ENCODE measurements at regions not wholly inside any gene's neighbourhood (a gene's known extent, or its start where the extent isn't known, plus 50 kb on each side); places are given as distances from the start of the nearest gene placed in this dataset.

GRCh38 chr2:220703279-220703678, 868.8 kb downstream of the EPHA4 start:
- H3K36me3 ChIP-seq (ENCODE audit: insufficient read depth, low read length) = no peaks in the 10 kb centered on the region
- no peak overlapping the region for H3K4me3 ChIP-seq (ENCODE audit: low read length)
- H3K27me3 ChIP-seq (ENCODE audit: insufficient read depth, low read length) = no peaks in the 10 kb centered on the region
- H3K4me1 ChIP-seq (ENCODE audit: insufficient read depth, low read length) = no peaks in the 10 kb centered on the region
- H3K9me3 ChIP-seq (ENCODE audit: insufficient read depth, low read depth, low read length) = no peaks in the 10 kb centered on the region
- H3K9ac ChIP-seq (ENCODE audit: low read depth, low read length) = no peak overlapping the region
- H3K27ac ChIP-seq (ENCODE audit: low read depth, low read length) = no peak overlapping the region
- WGBS = 86% methylated on average over 5 of the region's 5 CpGs

DNA sequence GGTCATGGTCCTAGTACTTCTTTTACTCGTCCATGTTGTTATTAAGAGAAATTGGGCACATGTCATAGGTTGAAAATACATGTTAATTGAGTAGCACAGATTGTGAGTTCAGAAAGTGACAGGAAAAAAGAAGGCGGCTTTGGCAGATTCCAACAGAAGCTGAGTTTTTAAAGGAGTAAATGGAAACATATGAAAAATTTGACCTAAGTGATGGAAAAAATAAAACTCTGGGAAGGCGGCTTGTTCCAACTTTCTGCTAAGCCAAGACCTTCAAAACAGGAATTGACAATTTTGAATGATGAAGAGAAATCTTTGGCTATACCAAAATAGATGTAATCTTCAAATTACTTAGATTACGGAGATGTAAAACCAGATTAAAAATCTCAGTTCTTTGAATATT, 868.0 kb downstream of the EPHA4 start:
- no peaks in the 10 kb centered on the region for H3K9me3 ChIP-seq (ENCODE audit: insufficient read depth, low read depth, low read length)
- H3K36me3 ChIP-seq (ENCODE audit: insufficient read depth, low read length) = no peaks in the 10 kb centered on the region
- 98% methylated on average over 3 of the region's 4 CpGs for WGBS
- no peaks in the 10 kb centered on the region for H3K4me1 ChIP-seq (ENCODE audit: insufficient read depth, low read length)
- H3K27ac ChIP-seq (ENCODE audit: low read depth, low read length) = no peak overlapping the region
- no peak overlapping the region for H3K9ac ChIP-seq (ENCODE audit: low read depth, low read length)
- H3K27me3 ChIP-seq (ENCODE audit: insufficient read depth, low read length) = no peaks in the 10 kb centered on the region
- H3K4me3 ChIP-seq (ENCODE audit: low read length) = no peak overlapping the region

- WGBS = 80% methylated on average over 5 of the region's 5 CpGs
- peaks cover 5% of the 10 kb centered on the region; the same call in 1 of the 2 replicates for H3K4me1 ChIP-seq (ENCODE audit: insufficient read depth, low read length)
- no peaks in the 10 kb centered on the region for H3K36me3 ChIP-seq (ENCODE audit: insufficient read depth, low read length)
- H3K4me3 ChIP-seq (ENCODE audit: low read length) = no peak overlapping the region
- H3K9me3 ChIP-seq (ENCODE audit: insufficient read depth, low read depth, low read length) = no peaks in the 10 kb centered on the region
- no peaks in the 10 kb centered on the region for H3K27me3 ChIP-seq (ENCODE audit: insufficient read depth, low read length)
- no peak overlapping the region for H3K27ac ChIP-seq (ENCODE audit: low read depth, low read length)
- H3K9ac ChIP-seq (ENCODE audit: low read depth, low read length) = no peak overlapping the region
Measured at GRCh38 chr2:220704810-220705209, 867.3 kb downstream of the EPHA4 start.

- Histone ChIP-seq H3K27ac (ENCODE audit: low read depth, low read length) (no peak overlapping the region), H3K36me3 (ENCODE audit: insufficient read depth, low read length) (no peaks in the 10 kb centered on the region), H3K4me3 (ENCODE audit: low read length) (no peak overlapping the region), H3K27me3 (ENCODE audit: insufficient read depth, low read length) (no peaks in the 10 kb centered on the region), H3K9me3 (ENCODE audit: insufficient read depth, low read depth, low read length) (no peaks in the 10 kb centered on the region), H3K9ac (ENCODE audit: low read depth, low read length) (no peak overlapping the region), H3K4me1 (ENCODE audit: insufficient read depth, low read length) (peaks cover 5% of the 10 kb centered on the region; the same call in 1 of the 2 replicates)
- 99% methylated on average over 3 of the region's 4 CpGs for WGBS
Measured at GRCh38 chr2:220705678-220706077, 866.4 kb downstream of the EPHA4 start.

GRCh38 chr2:220707261-220707660, 864.8 kb downstream of the EPHA4 start:
- Histone ChIP-seq H3K36me3 (ENCODE audit: insufficient read depth, low read length) (no peaks in the 10 kb centered on the region), H3K9me3 (ENCODE audit: insufficient read depth, low read depth, low read length) (no peaks in the 10 kb centered on the region), H3K4me3 (ENCODE audit: low read length) (no peak overlapping the region), H3K9ac (ENCODE audit: low read depth, low read length) (no peak overlapping the region), H3K27me3 (ENCODE audit: insufficient read depth, low read length) (no peaks in the 10 kb centered on the region), H3K27ac (ENCODE audit: low read depth, low read length) (no peak overlapping the region), H3K4me1 (ENCODE audit: insufficient read depth, low read length) (peaks cover 5% of the 10 kb centered on the region; the same call in 1 of the 2 replicates)
- 91% methylated on average over 3 of the region's 3 CpGs for WGBS

DNA sequence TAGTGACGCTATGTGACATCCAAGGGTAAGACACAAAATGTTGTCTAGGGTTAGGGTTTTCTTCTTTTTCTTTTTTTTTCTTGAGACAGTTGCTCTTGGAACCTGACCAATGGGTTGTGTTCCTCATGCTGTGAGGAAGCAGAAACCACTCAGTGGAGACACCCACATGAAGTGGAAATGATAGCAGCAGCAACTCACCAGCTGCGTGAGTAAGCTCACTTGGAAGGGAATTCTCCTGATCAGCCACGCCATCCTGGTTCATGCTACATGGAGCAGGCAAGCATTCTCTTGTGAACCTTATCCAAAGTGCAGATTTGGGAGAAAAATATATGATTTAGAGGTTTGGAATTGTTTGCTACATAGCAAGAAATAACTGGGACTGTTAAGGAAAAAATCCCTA, 863.7 kb downstream of the EPHA4 start:
- Histone ChIP-seq H3K9me3 (ENCODE audit: insufficient read depth, low read depth, low read length) (no peaks in the 10 kb centered on the region), H3K4me1 (ENCODE audit: insufficient read depth, low read length) (peaks cover 5% of the 10 kb centered on the region; the same call in 1 of the 2 replicates), H3K27ac (ENCODE audit: low read depth, low read length) (no peak overlapping the region), H3K36me3 (ENCODE audit: insufficient read depth, low read length) (no peaks in the 10 kb centered on the region), H3K9ac (ENCODE audit: low read depth, low read length) (no peak overlapping the region), H3K27me3 (ENCODE audit: insufficient read depth, low read length) (no peaks in the 10 kb centered on the region), H3K4me3 (ENCODE audit: low read length) (no peak overlapping the region)
- WGBS = 95% methylated on average over 3 of the region's 3 CpGs

DNA sequence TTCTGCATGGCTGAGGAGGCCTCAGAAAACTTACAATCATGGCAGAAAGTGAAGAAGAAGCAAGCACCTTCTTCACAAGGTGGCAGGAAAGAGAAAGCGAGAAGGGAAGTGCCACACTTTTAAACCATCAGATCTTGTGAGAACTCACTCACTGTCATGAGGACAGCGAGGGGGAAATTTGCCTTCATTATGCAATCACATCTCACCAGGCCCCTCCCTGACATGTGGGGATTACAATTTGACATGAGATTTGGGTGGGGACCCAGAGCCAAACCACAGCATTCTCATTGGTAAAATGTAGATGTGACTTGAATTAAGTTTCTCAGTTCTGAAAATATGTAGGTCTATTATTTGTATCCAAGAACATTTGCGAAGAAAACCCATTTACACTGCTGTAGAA, 854.8 kb downstream of the EPHA4 start:
- no peaks in the 10 kb centered on the region for H3K4me1 ChIP-seq (ENCODE audit: insufficient read depth, low read length)
- H3K27ac ChIP-seq (ENCODE audit: low read depth, low read length) = no peak overlapping the region
- H3K9ac ChIP-seq (ENCODE audit: low read depth, low read length) = no peak overlapping the region
- WGBS = 86% methylated on average over 1 of the region's 3 CpGs
- H3K4me3 ChIP-seq (ENCODE audit: low read length) = no peak overlapping the region
- peaks cover 12% of the 10 kb centered on the region; the same call in 1 of the 2 replicates for H3K9me3 ChIP-seq (ENCODE audit: insufficient read depth, low read depth, low read length)
- no peaks in the 10 kb centered on the region for H3K36me3 ChIP-seq (ENCODE audit: insufficient read depth, low read length)
- H3K27me3 ChIP-seq (ENCODE audit: insufficient read depth, low read length) = no peaks in the 10 kb centered on the region

DNA sequence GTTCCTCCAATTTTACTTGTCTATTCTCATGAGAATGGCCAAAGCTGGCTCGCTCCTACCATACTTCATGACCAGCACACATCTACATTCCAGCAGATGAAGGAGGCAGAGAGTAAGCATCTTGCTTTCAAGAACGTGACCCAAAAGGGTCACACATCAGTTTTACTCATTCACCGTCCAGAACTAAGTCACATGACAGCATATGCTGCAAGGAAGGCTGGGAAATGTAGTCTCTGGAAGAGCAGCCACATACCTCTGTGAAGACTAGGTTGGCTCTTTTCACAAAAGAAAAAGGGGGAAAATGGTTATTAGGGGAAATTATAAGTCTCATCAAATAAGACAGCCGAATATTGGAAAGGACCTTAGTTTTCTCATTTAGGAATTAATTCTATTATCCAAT, 835.3 kb downstream of the EPHA4 start:
- H3K36me3 ChIP-seq (ENCODE audit: insufficient read depth, low read length) = no peaks in the 10 kb centered on the region
- no peaks in the 10 kb centered on the region for H3K4me1 ChIP-seq (ENCODE audit: insufficient read depth, low read length)
- H3K9me3 ChIP-seq (ENCODE audit: insufficient read depth, low read depth, low read length) = peaks cover 3% of the 10 kb centered on the region; the same call in 1 of the 2 replicates
- no peak overlapping the region for H3K27ac ChIP-seq (ENCODE audit: low read depth, low read length)
- WGBS = 81% methylated on average over 3 of the region's 4 CpGs
- H3K4me3 ChIP-seq (ENCODE audit: low read length) = no peak overlapping the region
- H3K9ac ChIP-seq (ENCODE audit: low read depth, low read length) = no peak overlapping the region
- no peaks in the 10 kb centered on the region for H3K27me3 ChIP-seq (ENCODE audit: insufficient read depth, low read length)

DNA sequence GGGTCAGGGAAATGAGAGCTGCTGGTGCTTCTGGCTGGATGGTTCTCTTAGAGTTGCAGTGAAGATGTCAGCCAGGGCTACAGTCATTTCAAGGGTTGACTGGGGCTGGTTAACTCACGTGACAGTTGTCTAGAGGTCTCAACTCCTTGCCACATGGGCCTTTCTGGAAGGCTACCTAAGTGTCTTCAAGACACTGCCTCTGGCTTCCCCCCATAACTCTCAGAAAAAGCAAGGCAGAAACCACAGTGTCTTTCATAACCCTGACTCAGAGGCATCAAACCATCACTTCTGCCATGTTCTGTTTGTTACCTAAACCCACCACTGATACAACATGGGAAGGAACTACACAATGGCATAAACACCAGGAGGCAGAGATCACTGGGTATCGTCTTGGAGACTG, 828.9 kb downstream of the EPHA4 start:
- Histone ChIP-seq H3K36me3 (ENCODE audit: insufficient read depth, low read length) (no peaks in the 10 kb centered on the region), H3K27ac (ENCODE audit: low read depth, low read length) (no peak overlapping the region), H3K4me1 (ENCODE audit: insufficient read depth, low read length) (no peaks in the 10 kb centered on the region), H3K9me3 (ENCODE audit: insufficient read depth, low read depth, low read length) (peaks cover 3% of the 10 kb centered on the region; the same call in 1 of the 2 replicates), H3K27me3 (ENCODE audit: insufficient read depth, low read length) (no peaks in the 10 kb centered on the region), H3K9ac (ENCODE audit: low read depth, low read length) (no peak overlapping the region), H3K4me3 (ENCODE audit: low read length) (no peak overlapping the region)
- WGBS = 96% methylated on average over 1 of the region's 2 CpGs

DNA sequence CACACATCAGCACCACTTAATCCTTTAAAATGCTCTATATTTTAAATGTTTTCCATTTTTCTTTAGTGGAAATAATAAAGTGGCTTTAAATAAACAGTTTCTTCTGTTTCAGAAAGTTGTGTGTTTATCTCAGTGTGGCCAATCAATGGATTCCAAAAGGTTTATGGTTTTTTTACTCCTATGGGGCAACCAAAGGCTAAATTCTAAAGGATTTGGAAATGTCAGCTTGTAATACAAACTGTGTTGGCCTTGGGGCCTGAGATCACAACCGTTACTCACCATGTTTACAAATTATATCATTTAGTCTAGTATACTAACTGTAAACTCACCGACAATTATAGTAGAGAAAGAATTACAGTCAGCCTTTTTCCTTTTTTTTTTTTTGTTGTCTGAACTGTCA, 827.2 kb downstream of the EPHA4 start:
- no peaks in the 10 kb centered on the region for H3K27me3 ChIP-seq (ENCODE audit: insufficient read depth, low read length)

DNA sequence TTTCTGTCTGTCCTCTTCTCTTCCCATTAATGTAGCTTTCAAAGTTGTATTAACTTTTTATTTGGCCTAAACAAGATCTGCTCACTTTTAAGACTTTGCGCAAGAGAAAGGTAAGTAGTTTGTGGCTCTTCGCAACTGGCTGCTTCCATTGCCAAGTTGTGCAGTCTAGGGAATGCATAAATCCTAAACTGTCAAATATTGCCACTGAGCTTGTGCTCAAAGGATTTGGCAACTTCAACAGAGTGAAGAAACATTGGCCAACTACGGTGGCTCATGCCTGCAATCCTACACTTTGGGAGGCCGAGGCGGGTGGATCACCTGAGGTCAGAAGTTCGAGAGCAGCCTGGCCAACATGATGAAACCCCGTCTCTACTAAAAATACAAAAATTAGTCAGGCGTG, 826.4 kb downstream of the EPHA4 start:
- Histone ChIP-seq H3K4me1 (ENCODE audit: insufficient read depth, low read length) (no peaks in the 10 kb centered on the region; the same call in 1 of the 2 replicates), H3K27ac (ENCODE audit: low read depth, low read length) (no peak overlapping the region), H3K9ac (ENCODE audit: low read depth, low read length) (no peak overlapping the region), H3K27me3 (ENCODE audit: insufficient read depth, low read length) (no peaks in the 10 kb centered on the region), H3K36me3 (ENCODE audit: insufficient read depth, low read length) (no peaks in the 10 kb centered on the region), H3K4me3 (ENCODE audit: low read length) (no peak overlapping the region), H3K9me3 (ENCODE audit: insufficient read depth, low read depth, low read length) (no peaks in the 10 kb centered on the region)
- 97% methylated on average over 8 of the region's 8 CpGs for WGBS

More for the DNA sequence above, 827.2 kb downstream of the EPHA4 start:
- Histone ChIP-seq H3K36me3 (ENCODE audit: insufficient read depth, low read length) (no peaks in the 10 kb centered on the region), H3K4me1 (ENCODE audit: insufficient read depth, low read length) (no peaks in the 10 kb centered on the region; the same call in 1 of the 2 replicates), H3K4me3 (ENCODE audit: low read length) (no peak overlapping the region), H3K27ac (ENCODE audit: low read depth, low read length) (no peak overlapping the region), H3K9me3 (ENCODE audit: insufficient read depth, low read depth, low read length) (no peaks in the 10 kb centered on the region), H3K9ac (ENCODE audit: low read depth, low read length) (no peak overlapping the region)
- WGBS = 100% methylated on average over 1 of the region's 2 CpGs

GRCh38 chr2:220747736-220748135, 824.4 kb downstream of the EPHA4 start:
- no peak overlapping the region for H3K27ac ChIP-seq (ENCODE audit: low read depth, low read length)
- no peak overlapping the region for H3K9ac ChIP-seq (ENCODE audit: low read depth, low read length)
- no peaks in the 10 kb centered on the region for H3K9me3 ChIP-seq (ENCODE audit: insufficient read depth, low read depth, low read length)
- no peaks in the 10 kb centered on the region for H3K36me3 ChIP-seq (ENCODE audit: insufficient read depth, low read length)
- WGBS = 100% methylated on average over 1 of the region's 1 CpG
- H3K27me3 ChIP-seq (ENCODE audit: insufficient read depth, low read length) = no peaks in the 10 kb centered on the region
- no peaks in the 10 kb centered on the region; the same call in 1 of the 2 replicates for H3K4me1 ChIP-seq (ENCODE audit: insufficient read depth, low read length)
- no peak overlapping the region for H3K4me3 ChIP-seq (ENCODE audit: low read length)
